Astrocyte of the spinal cord (primary cell): ENCODE measurements at regions not wholly inside any gene's neighbourhood (a gene's known extent, or its start where the extent isn't known, plus 50 kb on each side); places are given as distances from the start of the nearest gene placed in this dataset.

Source experiments
- DNase-seq: peaks from one replicate; pipeline ENCODE4 v3.0.0; 2011; ENCODE audit warnings: low read depth, low spot score
- H3K4me3 ChIP-seq: 2 replicates; pipeline ENCODE4 v1.5.1; 2011; ENCODE audit warnings: low read depth, mild to moderate bottlenecking, low read length, moderate library complexity
- in situ Hi-C: cut with HindIII; loops from 2 replicates; pipeline ENCODE4 v1.10.0; 2017; ENCODE audit warnings: low sequenced_read_pairs
- TF ChIP-seq, protein P1 (sequence below): IDR thresholded peaks from 2 replicates; pipeline ENCODE4 v1.5.1; 2012; ENCODE audit warnings: low read depth, mild to moderate bottlenecking, low read length, inconsistent platforms

DNA sequence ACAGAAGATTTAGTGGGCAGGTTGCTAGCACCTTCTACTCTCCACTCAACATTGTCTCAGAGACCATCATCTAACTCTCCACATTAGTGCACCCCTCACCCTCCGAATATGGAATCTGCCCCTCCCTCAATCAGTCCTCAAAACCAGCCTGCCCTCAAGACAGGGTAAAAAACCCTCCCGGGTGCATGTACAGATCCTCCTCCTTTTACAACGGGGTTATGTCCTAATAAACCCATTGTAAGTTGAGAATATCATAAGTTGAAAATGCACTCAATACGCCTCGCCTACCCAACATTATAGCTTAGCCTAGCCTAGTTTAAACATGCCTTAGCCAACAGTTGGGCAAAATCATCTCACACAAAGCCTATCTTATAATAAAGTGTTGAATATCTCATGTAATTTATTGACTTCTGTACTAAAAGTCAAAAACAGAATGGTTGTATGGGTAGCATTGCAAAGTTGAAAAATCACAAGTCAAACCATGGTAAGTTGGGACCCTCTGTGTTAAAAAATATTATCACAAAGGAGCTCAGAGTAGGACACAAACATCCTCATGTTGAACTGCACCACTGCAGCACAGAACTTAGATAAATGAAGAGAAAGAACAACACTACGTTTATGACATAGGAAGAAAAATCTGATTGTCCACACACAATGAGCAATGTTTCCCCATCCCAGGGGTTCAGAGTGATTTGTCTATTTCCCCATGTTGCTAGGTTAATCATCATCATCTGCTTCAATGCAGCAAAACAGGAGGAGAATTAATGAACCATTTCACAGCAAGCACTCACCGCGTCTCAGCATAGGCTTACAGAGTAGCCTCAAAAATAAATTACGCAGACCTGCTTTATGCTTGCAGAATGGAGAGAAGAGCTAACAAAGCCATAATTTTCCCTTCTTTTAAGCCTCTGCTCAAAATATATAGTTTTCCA is 184.1 kb upstream of the ARL4C start:
- in situ Hi-C loops: no loop called here

DNA sequence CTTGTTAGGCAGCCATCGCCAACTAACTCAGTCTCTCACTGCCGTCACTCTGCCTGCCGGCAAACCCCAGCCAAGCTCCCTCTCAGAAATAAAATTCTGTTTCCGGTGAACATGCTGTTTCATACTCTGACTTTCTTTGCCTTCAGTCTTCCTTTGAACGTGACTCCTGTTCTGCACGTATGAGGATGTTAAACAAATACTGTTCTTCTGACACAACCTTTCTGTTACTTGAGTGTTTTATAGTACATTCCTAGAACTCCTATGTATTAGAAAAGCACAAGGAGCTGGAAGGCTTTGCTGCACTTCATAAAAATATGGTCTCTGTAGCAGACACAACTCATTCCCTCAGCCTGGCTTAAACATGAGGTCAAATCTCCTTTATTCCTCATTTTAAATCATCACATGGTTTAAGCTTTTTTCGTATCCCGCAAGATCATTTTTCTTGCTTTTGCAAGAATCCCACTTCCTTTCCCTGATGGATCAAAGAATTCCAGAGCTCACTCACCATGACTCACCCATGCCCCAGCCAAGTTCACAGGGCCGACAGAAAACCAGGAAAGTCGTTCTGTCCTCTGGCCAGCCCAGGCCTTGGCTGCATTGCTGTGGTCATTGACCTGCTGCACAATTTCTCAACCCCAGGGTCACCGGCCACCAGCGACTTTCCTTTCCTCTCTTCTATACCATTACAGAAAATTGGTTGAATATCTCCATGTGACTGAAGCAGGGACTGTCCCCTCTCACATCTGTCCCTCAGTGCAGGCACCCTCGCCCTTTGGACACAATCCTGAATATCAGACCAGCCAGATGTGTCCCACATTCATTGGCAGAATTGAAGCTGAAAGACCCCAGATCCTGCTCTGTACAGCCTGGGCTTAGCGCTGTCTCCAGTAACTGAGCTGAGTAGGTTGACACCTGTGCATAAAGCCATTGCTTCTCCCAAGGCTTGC is 183.1 kb upstream of the ARL4C start:
- TF ChIP-seq, protein P1, sequence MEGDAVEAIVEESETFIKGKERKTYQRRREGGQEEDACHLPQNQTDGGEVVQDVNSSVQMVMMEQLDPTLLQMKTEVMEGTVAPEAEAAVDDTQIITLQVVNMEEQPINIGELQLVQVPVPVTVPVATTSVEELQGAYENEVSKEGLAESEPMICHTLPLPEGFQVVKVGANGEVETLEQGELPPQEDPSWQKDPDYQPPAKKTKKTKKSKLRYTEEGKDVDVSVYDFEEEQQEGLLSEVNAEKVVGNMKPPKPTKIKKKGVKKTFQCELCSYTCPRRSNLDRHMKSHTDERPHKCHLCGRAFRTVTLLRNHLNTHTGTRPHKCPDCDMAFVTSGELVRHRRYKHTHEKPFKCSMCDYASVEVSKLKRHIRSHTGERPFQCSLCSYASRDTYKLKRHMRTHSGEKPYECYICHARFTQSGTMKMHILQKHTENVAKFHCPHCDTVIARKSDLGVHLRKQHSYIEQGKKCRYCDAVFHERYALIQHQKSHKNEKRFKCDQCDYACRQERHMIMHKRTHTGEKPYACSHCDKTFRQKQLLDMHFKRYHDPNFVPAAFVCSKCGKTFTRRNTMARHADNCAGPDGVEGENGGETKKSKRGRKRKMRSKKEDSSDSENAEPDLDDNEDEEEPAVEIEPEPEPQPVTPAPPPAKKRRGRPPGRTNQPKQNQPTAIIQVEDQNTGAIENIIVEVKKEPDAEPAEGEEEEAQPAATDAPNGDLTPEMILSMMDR: no peak
- DNase-seq: peak; percentile 97

More for the DNA sequence above, 184.1 kb upstream of the ARL4C start:
- TF ChIP-seq, protein P1: no peak
- peak; percentile 25 for DNase-seq
- no peak overlapping the region for H3K4me3 ChIP-seq

DNA sequence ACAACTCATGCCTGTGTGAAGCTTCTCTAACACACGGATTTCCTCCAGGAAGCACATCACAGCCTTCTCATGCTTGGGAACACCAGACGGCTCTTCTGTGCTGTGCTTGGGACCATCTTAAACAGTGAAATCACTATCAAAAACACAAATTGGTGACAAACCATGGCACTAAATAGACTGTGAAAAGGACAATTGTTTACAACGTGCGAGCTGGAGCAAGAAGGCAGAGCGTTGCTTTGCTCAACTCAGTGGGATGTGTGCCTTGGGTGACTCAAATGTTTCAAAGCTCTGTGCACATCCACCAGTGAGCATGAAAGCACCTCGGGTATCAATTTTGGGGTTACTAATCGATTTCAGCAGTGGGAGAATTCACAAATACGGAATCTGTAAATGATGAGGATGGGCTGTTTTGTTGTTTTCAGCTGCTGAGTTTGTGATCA is 182.4 kb upstream of the ARL4C start:
- in situ Hi-C loops: no loop called here
- no peak for DNase-seq
- H3K4me3 ChIP-seq: no peak overlapping the region
- TF ChIP-seq, protein P1: no peak

More for the DNA sequence above, 183.1 kb upstream of the ARL4C start:
- no peak overlapping the region for H3K4me3 ChIP-seq
- in situ Hi-C loops: no loop called here

DNA sequence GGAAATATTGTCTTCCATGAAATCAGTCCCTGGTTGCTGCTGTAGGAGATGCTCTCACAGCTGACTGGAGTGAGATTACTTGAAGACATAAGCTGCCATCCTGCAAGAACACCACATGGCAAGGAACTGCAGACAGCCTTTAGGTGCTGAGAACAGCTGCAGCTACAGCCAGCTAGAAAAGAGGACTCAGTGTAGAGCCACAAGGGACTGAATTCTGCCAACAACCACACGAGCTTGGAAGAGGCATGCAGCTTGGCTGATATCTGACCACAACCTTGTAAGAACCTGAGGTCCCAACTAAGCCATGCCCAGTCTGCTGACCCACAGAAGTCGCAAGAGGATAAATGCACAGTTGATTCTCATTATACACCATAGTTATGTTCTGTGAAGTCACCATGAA is 181.8 kb upstream of the ARL4C start:
- in situ Hi-C loops: no loop called here
- TF ChIP-seq, protein P1: no peak
- H3K4me3 ChIP-seq: no peak overlapping the region
- DNase-seq: peak; percentile 94

GRCh38 chr2:234677758-234678538 is 181.1 kb upstream of the ARL4C start:
- TF ChIP-seq, protein P1: no peak
- H3K4me3 ChIP-seq: no peak overlapping the region
- in situ Hi-C loops: no loop called here
- DNase-seq: no peak
